ENCODE measurements at regions not wholly inside any gene's neighbourhood (a gene's known extent, or its start where the extent isn't known, plus 50 kb on each side); places are given as distances from the start of the nearest gene placed in this dataset.

DNA sequence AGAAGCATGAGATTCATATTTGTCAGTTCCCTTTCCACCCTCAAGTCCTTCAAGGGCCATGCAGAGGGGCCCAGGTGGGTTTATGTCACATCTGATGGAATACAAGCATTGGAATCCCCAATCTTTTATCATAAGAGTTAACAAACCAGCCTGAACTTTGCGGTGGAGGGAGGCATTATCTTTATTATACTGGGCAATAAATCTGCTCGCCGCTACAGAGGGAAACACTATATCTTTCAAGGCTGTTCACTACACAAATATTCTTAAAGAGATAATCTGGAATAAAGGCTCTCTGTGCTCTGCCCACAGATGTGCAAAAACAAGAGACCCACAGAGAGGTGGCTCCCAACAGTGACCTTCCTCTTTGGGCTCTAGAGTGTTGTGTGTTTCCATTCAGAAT, 153.6 kb upstream of the PLEKHA5 start:
- Histone ChIP-seq H3K4me3 (no peak overlapping the region), H3K9me3 (0 out of 3 replicates have a peak, but pooled peaks cover 4% of the 10 kb centered on the region), H3K4me2 (no peak overlapping the region), H3K4me1 (no peaks in the 10 kb centered on the region), H3K27ac (no peak overlapping the region)
- ChIA-PET CTCF (no interaction called here), POLR2A (no interaction called here)
- 78% methylated on average over 3 of the region's 3 CpGs for WGBS (ENCODE audit: missing lambda C conversion rate)
- no peak for FAIRE-seq
- ATAC-seq: no peak
- no peak for TF ChIP-seq BHLHE40 (IDR thresholded peaks at IDR 0.05; ENCODE audit: low read depth, low read length)
- DNase-seq (ENCODE audit: low read depth in 1 of 2, low spot score in 1 of 2): no peak

DNA sequence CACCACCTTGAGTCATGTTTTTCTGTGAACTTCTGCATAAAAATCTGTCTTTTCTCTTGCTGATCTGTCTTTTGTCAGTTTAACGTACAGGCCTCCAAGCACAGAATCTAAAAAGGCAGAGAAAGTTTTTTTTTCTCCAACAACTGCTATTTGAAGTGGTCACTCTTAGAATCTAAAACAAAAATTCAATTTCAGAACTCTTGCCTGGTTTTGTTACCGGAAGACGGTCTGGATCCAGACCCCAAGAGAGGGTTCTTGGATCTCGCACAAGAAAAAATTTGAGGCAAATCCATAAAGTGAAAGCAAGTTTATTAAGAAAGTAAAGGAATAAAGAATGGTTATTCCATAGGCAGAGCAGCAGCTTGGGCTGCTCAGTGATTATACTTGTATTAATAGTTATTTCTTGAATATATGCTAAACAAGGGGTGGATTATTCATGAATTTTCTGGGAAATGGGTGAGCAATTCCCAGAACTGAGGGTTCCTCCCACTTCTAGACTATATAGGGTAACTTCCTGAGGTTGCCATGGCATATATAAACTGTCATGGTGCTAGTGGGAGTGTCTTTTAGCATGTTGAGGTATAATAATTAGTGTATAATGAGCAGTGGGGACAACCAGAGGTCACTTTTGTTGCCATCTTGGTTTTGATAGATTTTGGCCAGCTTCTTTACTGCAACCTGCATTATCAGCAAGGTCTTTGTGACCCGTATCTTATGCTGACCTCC, 150.0 kb upstream of the PLEKHA5 start:
- no peak for DNase-seq (ENCODE audit: low read depth in 1 of 2, low spot score in 1 of 2)
- no peak for ATAC-seq
- H3K4me3 ChIP-seq: no peak overlapping the region
- POLR2A ChIA-PET: no interaction called here
- 0 out of 3 replicates have a peak, but pooled peaks cover 4% of the 10 kb centered on the region for H3K9me3 ChIP-seq
- no peak overlapping the region for H3K27ac ChIP-seq
- CTCF ChIA-PET: no interaction called here
- H3K4me1 ChIP-seq: no peaks in the 10 kb centered on the region
- TF ChIP-seq, protein P1, sequence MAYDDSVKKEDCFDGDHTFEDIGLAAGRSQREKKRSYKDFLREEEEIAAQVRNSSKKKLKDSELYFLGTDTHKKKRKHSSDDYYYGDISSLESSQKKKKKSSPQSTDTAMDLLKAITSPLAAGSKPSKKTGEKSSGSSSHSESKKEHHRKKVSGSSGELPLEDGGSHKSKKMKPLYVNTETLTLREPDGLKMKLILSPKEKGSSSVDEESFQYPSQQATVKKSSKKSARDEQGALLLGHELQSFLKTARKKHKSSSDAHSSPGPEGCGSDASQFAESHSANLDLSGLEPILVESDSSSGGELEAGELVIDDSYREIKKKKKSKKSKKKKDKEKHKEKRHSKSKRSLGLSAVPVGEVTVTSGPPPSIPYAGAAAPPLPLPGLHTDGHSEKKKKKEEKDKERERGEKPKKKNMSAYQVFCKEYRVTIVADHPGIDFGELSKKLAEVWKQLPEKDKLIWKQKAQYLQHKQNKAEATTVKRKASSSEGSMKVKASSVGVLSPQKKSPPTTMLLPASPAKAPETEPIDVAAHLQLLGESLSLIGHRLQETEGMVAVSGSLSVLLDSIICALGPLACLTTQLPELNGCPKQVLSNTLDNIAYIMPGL (CRISPR knock-in tag; IDR thresholded peaks at IDR 0.05; ENCODE audit: borderline replicate concordance): no peak
- TF ChIP-seq, protein P2, sequence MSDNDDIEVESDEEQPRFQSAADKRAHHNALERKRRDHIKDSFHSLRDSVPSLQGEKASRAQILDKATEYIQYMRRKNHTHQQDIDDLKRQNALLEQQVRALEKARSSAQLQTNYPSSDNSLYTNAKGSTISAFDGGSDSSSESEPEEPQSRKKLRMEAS (IDR thresholded peaks at IDR 0.05): no peak
- TF ChIP-seq RNF2 (IDR thresholded peaks at IDR 0.05; ENCODE audit: borderline replicate concordance, low read depth) (no peak), POLR2A (IDR thresholded peaks at IDR 0.05; ENCODE audit: low read length) (no peak), CEBPB (IDR thresholded peaks at IDR 0.05) (no peak), CBX8 (IDR thresholded peaks at IDR 0.05) (no peak), EP300 (IDR thresholded peaks at IDR 0.05) (no peak), HEYL (CRISPR knock-in tag; IDR thresholded peaks at IDR 0.05) (no peak), KDM5A (IDR thresholded peaks at IDR 0.05) (no peak), RFX5 (IDR thresholded peaks at IDR 0.05) (no peak), EHF (CRISPR knock-in tag; IDR thresholded peaks at IDR 0.05) (no peak), SMC3 (IDR thresholded peaks at IDR 0.05) (no peak), RAD21 (conservative IDR thresholded peaks at IDR 0.05 in 1 of 2, IDR thresholded peaks at IDR 0.05 in 1 of 2) (no peak), HOXB5 (CRISPR knock-in tag; IDR thresholded peaks at IDR 0.05) (no peak), FOSL2 (IDR thresholded peaks at IDR 0.05) (no peak), FOSL2 (CRISPR knock-in tag; IDR thresholded peaks at IDR 0.05) (no peak), JUN (IDR thresholded peaks at IDR 0.05) (no peak), FOXS1 (CRISPR knock-in tag; IDR thresholded peaks at IDR 0.05) (no peak), NR3C1 (IDR thresholded peaks at IDR 0.05) (no peak)
- TF ChIP-seq, protein P3, sequence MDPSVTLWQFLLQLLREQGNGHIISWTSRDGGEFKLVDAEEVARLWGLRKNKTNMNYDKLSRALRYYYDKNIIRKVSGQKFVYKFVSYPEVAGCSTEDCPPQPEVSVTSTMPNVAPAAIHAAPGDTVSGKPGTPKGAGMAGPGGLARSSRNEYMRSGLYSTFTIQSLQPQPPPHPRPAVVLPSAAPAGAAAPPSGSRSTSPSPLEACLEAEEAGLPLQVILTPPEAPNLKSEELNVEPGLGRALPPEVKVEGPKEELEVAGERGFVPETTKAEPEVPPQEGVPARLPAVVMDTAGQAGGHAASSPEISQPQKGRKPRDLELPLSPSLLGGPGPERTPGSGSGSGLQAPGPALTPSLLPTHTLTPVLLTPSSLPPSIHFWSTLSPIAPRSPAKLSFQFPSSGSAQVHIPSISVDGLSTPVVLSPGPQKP (IDR thresholded peaks at IDR 0.05; ENCODE audit: low read depth, low read length): no peak
- WGBS (ENCODE audit: missing lambda C conversion rate): 88% methylated on average over 5 of the region's 5 CpGs
- H3K4me2 ChIP-seq: no peak overlapping the region
- no peak for FAIRE-seq

DNA sequence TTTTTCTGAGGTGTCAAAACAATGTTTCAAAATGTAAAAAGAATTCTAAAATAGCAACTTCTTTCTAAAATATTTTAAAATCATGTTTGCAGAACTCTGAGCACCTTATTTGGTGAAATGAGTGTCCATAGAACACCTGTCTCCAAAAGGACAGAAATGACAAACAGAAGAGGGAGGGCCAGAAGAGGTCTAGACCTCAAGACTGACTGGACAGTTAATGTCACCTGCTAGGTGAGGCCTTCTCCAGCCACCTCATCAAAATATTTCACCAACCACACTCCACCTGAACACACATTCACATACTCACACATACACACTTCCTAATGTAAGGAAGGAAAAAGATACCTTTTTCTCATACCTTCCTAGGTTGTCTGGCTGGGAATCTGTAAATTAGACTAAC, 147.8 kb upstream of the PLEKHA5 start:
- H3K4me1 ChIP-seq: no peaks in the 10 kb centered on the region
- no peak for DNase-seq (ENCODE audit: low read depth in 1 of 2, low spot score in 1 of 2)
- ChIA-PET CTCF (no interaction called here), POLR2A (no interaction called here)
- FAIRE-seq: no peak
- no peak for TF ChIP-seq ZSCAN20 (CRISPR knock-in tag; IDR thresholded peaks at IDR 0.05)
- no peak for TF ChIP-seq RFX5 (IDR thresholded peaks at IDR 0.05)
- no peak for TF ChIP-seq TP53 (CRISPR knock-in tag; IDR thresholded peaks at IDR 0.05)
- TF ChIP-seq, protein P2 (IDR thresholded peaks at IDR 0.05): no peak
- TF ChIP-seq SREBF2 (IDR thresholded peaks at IDR 0.05): no peak
- TF ChIP-seq, protein P4, sequence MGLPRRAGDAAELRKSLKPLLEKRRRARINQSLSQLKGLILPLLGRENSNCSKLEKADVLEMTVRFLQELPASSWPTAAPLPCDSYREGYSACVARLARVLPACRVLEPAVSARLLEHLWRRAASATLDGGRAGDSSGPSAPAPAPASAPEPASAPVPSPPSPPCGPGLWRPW (IDR thresholded peaks at IDR 0.05): no peak
- TF ChIP-seq RCOR1 (IDR thresholded peaks at IDR 0.05; ENCODE audit: low read depth, low read length): no peak
- no peak for TF ChIP-seq GATA3 (IDR thresholded peaks at IDR 0.05; ENCODE audit: borderline replicate concordance)
- TF ChIP-seq, protein P5, sequence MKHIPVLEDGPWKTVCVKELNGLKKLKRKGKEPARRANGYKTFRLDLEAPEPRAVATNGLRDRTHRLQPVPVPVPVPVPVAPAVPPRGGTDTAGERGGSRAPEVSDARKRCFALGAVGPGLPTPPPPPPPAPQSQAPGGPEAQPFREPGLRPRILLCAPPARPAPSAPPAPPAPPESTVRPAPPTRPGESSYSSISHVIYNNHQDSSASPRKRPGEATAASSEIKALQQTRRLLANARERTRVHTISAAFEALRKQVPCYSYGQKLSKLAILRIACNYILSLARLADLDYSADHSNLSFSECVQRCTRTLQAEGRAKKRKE (CRISPR knock-in tag; IDR thresholded peaks at IDR 0.05; ENCODE audit: low read depth): no peak
- TF ChIP-seq NFE2L2 (conservative IDR thresholded peaks at IDR 0.05; ENCODE audit: low read length): no peak
- TF ChIP-seq, protein P6, sequence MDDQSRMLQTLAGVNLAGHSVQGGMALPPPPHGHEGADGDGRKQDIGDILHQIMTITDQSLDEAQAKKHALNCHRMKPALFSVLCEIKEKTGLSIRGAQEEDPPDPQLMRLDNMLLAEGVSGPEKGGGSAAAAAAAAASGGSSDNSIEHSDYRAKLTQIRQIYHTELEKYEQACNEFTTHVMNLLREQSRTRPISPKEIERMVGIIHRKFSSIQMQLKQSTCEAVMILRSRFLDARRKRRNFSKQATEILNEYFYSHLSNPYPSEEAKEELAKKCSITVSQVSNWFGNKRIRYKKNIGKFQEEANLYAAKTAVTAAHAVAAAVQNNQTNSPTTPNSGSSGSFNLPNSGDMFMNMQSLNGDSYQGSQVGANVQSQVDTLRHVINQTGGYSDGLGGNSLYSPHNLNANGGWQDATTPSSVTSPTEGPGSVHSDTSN (IDR thresholded peaks at IDR 0.05): no peak
- TF ChIP-seq, protein P7, sequence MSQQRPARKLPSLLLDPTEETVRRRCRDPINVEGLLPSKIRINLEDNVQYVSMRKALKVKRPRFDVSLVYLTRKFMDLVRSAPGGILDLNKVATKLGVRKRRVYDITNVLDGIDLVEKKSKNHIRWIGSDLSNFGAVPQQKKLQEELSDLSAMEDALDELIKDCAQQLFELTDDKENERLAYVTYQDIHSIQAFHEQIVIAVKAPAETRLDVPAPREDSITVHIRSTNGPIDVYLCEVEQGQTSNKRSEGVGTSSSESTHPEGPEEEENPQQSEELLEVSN (IDR thresholded peaks at IDR 0.05; ENCODE audit: borderline replicate concordance, low read depth): no peak
- TF ChIP-seq CBX2 (IDR thresholded peaks at IDR 0.05; ENCODE audit: borderline replicate concordance, low read depth): no peak
- H3K9me3 ChIP-seq: 0 out of 3 replicates have a peak, but pooled peaks cover 4% of the 10 kb centered on the region
- no peak for ATAC-seq
- H3K4me2 ChIP-seq: no peak overlapping the region
- H3K27ac ChIP-seq: no peak overlapping the region
- no peak overlapping the region for H3K4me3 ChIP-seq

All from A549 (cell line).